ENCODE measurements at regions not wholly inside any gene's neighbourhood (a gene's known extent, or its start where the extent isn't known, plus 50 kb on each side); places are given as distances from the start of the nearest gene placed in this dataset.

DNA sequence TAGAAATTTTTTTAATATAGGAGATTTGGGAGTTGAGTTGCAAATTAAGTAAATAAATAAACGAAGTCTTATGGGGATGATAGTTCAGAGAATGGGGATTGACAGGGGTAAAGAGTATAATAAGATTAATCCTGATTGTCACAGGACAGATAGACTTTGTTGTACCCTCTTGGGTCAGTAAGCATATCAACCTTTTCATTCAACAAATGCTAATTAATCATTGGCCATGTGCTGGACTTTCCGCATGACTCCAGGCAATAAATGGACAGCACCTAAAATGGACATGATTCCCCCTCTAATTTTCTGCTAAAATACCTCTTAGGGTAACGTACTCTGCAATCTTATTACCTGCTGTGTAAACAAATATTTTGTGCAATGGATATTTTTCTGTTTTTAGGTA, 1331.1 kb upstream of the ADGRL3 start:
- H3K9me3 ChIP-seq (ENCODE audit: insufficient read depth, low read depth, low read length): no peaks in the 10 kb centered on the region
- no peaks in the 10 kb centered on the region for H3K36me3 ChIP-seq (ENCODE audit: insufficient read depth, low read length)
- no peaks in the 10 kb centered on the region for H3K27me3 ChIP-seq (ENCODE audit: insufficient read depth, low read length)
- no peak overlapping the region for H3K9ac ChIP-seq (ENCODE audit: low read depth, low read length)
- H3K27ac ChIP-seq (ENCODE audit: low read depth, low read length): no peak overlapping the region
- H3K4me1 ChIP-seq (ENCODE audit: insufficient read depth, low read length): no peaks in the 10 kb centered on the region; the same call in 1 of the 2 replicates
- WGBS: 98% methylated on average over 3 of the region's 3 CpGs
- H3K4me3 ChIP-seq (ENCODE audit: low read length): no peak overlapping the region

DNA sequence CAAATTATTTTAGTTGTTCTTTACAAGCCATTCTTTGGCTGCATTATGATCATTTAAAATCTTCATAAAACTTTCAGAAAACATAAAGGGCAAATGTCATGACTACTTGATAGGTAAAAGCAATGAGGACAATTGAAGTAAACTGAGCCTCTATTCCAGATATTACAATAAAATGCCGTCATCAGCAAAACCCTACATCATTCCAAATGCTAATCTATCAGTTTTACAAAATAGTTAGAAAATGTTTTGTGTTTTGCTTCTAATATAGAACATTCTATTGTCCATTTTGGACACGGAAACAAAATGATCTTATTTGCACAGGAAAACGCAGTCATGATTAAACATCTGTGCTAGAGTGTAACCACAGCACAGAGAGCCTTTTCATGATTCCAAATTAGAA, 1330.6 kb upstream of the ADGRL3 start:
- H3K9me3 ChIP-seq (ENCODE audit: insufficient read depth, low read depth, low read length): no peaks in the 10 kb centered on the region
- H3K9ac ChIP-seq (ENCODE audit: low read depth, low read length): no peak overlapping the region
- no peaks in the 10 kb centered on the region; the same call in 1 of the 2 replicates for H3K4me1 ChIP-seq (ENCODE audit: insufficient read depth, low read length)
- H3K27me3 ChIP-seq (ENCODE audit: insufficient read depth, low read length): no peaks in the 10 kb centered on the region
- H3K27ac ChIP-seq (ENCODE audit: low read depth, low read length): no peak overlapping the region
- 98% methylated on average over 2 of the region's 3 CpGs for WGBS
- no peaks in the 10 kb centered on the region for H3K36me3 ChIP-seq (ENCODE audit: insufficient read depth, low read length)
- no peak overlapping the region for H3K4me3 ChIP-seq (ENCODE audit: low read length)

DNA sequence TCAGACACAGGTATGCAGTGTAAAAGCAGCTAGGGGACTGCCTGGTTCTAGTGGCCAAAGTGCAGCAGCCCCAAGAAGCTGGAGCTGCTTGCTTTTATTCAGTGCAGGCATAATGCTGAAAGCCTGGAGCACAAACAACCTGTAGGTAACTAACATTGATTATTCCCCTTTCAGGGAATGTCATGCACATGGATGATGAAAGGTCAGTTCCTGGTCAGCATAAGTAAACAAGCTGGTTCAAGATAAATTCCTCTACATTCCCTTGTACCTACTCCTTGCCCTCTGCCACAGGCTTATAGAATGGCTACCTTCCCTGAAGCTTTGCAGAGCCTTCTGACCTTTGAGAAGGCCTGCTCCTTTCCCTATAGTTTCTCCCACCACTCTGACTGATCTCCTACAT, 1318.5 kb upstream of the ADGRL3 start:
- Histone ChIP-seq H3K27ac (ENCODE audit: low read depth, low read length) (no peak overlapping the region), H3K9ac (ENCODE audit: low read depth, low read length) (no peak overlapping the region), H3K4me3 (ENCODE audit: low read length) (no peak overlapping the region), H3K36me3 (ENCODE audit: insufficient read depth, low read length) (no peaks in the 10 kb centered on the region), H3K27me3 (ENCODE audit: insufficient read depth, low read length) (no peaks in the 10 kb centered on the region), H3K9me3 (ENCODE audit: insufficient read depth, low read depth, low read length) (no peaks in the 10 kb centered on the region), H3K4me1 (ENCODE audit: insufficient read depth, low read length) (no peaks in the 10 kb centered on the region)

DNA sequence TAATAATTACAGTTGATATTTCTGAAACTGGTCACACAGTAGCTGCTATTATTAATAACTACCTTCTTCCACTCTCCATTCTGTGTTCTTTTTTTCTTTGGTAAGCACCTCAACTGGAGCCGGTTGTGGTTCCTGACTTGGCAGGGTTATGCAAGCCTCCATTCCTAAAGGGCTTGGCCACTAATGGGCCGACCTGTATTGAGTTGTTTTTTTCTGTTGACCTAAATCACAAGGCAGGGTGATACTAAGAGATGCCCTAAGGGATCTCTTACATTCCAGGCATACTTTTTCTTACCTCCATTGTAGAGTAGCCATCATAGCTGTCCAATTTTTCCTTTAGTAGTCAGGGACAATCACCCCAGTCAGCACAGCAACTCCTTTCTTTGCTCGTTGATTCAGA, 1295.8 kb upstream of the ADGRL3 start:
- no peaks in the 10 kb centered on the region for H3K27me3 ChIP-seq (ENCODE audit: insufficient read depth, low read length)
- no peak overlapping the region for H3K9ac ChIP-seq (ENCODE audit: low read depth, low read length)
- H3K36me3 ChIP-seq (ENCODE audit: insufficient read depth, low read length): no peaks in the 10 kb centered on the region
- 75% methylated on average over 3 of the region's 3 CpGs for WGBS
- no peak overlapping the region for H3K27ac ChIP-seq (ENCODE audit: low read depth, low read length)
- H3K9me3 ChIP-seq (ENCODE audit: insufficient read depth, low read depth, low read length): no peaks in the 10 kb centered on the region
- H3K4me3 ChIP-seq (ENCODE audit: low read length): no peak overlapping the region
- 0 out of 2 replicates have a peak, but pooled peaks cover 5% of the 10 kb centered on the region for H3K4me1 ChIP-seq (ENCODE audit: insufficient read depth, low read length)

DNA sequence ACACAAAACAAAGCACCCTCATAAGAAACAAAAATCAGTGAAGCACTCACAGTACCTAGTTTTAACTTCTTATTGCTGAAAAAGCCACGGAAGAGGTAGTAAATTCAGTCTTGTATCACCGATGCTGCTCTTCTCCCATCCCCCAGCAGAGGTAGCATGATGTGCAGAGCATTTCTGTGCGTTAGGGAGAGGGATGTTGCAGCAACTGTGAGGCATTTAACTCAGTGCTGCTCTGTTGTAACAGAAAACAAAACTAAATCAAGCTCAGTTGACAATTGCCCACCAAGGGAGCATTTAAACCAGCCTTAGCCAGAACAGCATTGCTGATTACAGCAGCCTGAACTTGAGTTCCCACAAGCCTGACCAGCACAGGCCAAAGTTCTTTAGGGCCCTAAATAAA, 1279.7 kb upstream of the ADGRL3 start:
- 74% methylated on average over 3 of the region's 3 CpGs for WGBS
- H3K36me3 ChIP-seq (ENCODE audit: insufficient read depth, low read length): no peaks in the 10 kb centered on the region
- H3K4me1 ChIP-seq (ENCODE audit: insufficient read depth, low read length): peaks cover 8% of the 10 kb centered on the region; the same call in 1 of the 2 replicates
- H3K9me3 ChIP-seq (ENCODE audit: insufficient read depth, low read depth, low read length): no peaks in the 10 kb centered on the region
- no peak overlapping the region for H3K27ac ChIP-seq (ENCODE audit: low read depth, low read length)
- H3K9ac ChIP-seq (ENCODE audit: low read depth, low read length): no peak overlapping the region
- H3K4me3 ChIP-seq (ENCODE audit: low read length): no peak overlapping the region
- no peaks in the 10 kb centered on the region for H3K27me3 ChIP-seq (ENCODE audit: insufficient read depth, low read length)

DNA sequence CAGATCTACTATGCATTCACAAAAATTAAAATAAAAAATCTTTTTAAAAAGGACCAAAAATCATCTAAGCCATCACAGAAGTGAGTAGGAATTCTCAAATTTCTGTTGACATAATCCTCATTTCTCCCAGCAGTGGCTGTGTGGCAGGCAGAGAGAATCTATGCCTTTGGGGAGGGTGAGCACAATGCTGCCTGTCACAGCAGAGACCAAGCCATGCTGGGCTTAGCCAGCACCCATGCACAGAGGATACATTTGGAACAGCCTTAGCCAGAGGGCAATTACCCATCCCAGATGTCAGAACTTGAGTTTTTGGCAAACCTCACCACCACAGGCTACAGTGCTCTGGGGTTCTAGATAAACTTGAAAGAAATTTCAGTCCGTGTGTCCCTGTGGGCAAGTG, 1274.8 kb upstream of the ADGRL3 start:
- no peak overlapping the region for H3K27ac ChIP-seq (ENCODE audit: low read depth, low read length)

DNA sequence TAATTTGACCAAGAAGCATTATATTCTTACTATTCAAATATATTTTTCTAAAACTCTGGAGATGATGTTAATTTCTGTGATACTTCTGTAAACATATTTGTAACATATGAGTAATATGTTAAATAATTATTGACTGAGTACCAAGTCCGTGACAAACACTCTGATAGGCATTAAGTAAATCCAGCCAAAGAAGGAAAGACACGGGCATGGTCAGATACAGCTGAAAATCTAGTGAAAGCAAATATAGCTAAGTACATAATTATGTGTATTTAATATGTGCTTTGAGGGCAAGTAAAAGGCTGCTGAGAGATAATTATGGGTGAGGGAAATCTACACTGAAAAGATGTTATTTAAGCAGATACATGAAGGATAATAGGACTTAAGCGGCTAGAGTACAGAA, 1263.6 kb upstream of the ADGRL3 start:
- H3K27ac ChIP-seq (ENCODE audit: low read depth, low read length): no peak overlapping the region
- no peaks in the 10 kb centered on the region for H3K4me1 ChIP-seq (ENCODE audit: insufficient read depth, low read length)
- H3K27me3 ChIP-seq (ENCODE audit: insufficient read depth, low read length): no peaks in the 10 kb centered on the region
- 96% methylated on average over 3 of the region's 3 CpGs for WGBS
- H3K9ac ChIP-seq (ENCODE audit: low read depth, low read length): no peak overlapping the region
- no peaks in the 10 kb centered on the region for H3K9me3 ChIP-seq (ENCODE audit: insufficient read depth, low read depth, low read length)
- H3K4me3 ChIP-seq (ENCODE audit: low read length): no peak overlapping the region
- H3K36me3 ChIP-seq (ENCODE audit: insufficient read depth, low read length): no peaks in the 10 kb centered on the region

More for the DNA sequence above, 1274.8 kb upstream of the ADGRL3 start:
- WGBS: 97% methylated on average over 1 of the region's 1 CpG
- Histone ChIP-seq H3K4me1 (ENCODE audit: insufficient read depth, low read length) (peaks cover 6% of the 10 kb centered on the region; the same call in 1 of the 2 replicates), H3K9me3 (ENCODE audit: insufficient read depth, low read depth, low read length) (no peaks in the 10 kb centered on the region), H3K4me3 (ENCODE audit: low read length) (no peak overlapping the region), H3K36me3 (ENCODE audit: insufficient read depth, low read length) (no peaks in the 10 kb centered on the region), H3K27me3 (ENCODE audit: insufficient read depth, low read length) (no peaks in the 10 kb centered on the region), H3K9ac (ENCODE audit: low read depth, low read length) (no peak overlapping the region)

DNA sequence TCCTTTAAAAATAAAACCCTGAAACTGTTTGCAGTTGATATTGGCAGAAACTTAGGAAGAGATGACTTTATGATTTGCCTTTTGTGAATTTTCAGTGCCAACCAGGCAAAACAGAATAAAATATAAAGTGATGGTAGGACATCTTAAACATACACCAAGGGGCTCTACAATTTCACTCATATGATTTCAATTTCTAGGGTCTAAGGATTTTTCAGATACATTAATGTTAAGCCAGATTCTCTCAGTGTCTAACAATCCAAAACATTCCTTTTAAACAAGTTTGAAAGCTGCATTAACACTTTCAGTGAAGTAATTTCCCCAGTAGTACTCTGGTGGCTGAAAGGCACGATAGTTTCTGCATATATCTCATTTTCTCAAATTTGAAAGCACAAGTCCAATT, 1262.0 kb upstream of the ADGRL3 start:
- H3K4me3 ChIP-seq (ENCODE audit: low read length): no peak overlapping the region
- H3K36me3 ChIP-seq (ENCODE audit: insufficient read depth, low read length): no peaks in the 10 kb centered on the region
- no peaks in the 10 kb centered on the region for H3K27me3 ChIP-seq (ENCODE audit: insufficient read depth, low read length)
- no peak overlapping the region for H3K9ac ChIP-seq (ENCODE audit: low read depth, low read length)
- no peaks in the 10 kb centered on the region for H3K4me1 ChIP-seq (ENCODE audit: insufficient read depth, low read length)
- no peaks in the 10 kb centered on the region for H3K9me3 ChIP-seq (ENCODE audit: insufficient read depth, low read depth, low read length)
- H3K27ac ChIP-seq (ENCODE audit: low read depth, low read length): no peak overlapping the region
- 100% methylated on average over 1 of the region's 1 CpG for WGBS

DNA sequence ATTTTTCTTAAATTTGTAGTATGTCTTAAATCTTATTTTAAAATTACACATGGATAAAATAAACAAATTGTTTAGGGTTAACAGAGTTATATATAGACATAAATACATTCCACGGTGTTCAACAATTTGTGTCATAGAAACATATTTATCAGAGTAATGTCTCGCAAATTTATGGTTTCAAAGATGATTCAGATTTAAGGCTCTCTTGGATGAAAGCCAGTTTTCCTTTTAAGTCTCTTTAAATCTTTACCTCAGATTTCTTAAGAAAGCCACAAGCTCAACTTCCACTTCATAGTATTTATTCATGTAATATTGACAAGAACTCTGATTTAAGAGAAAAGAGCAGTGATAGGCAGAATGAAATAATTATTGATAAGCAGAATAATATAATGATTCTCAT, 1254.8 kb upstream of the ADGRL3 start:
- no peak overlapping the region for H3K27ac ChIP-seq (ENCODE audit: low read depth, low read length)
- H3K27me3 ChIP-seq (ENCODE audit: insufficient read depth, low read length): no peaks in the 10 kb centered on the region
- no peaks in the 10 kb centered on the region for H3K4me1 ChIP-seq (ENCODE audit: insufficient read depth, low read length)
- no peaks in the 10 kb centered on the region for H3K9me3 ChIP-seq (ENCODE audit: insufficient read depth, low read depth, low read length)
- H3K36me3 ChIP-seq (ENCODE audit: insufficient read depth, low read length): no peaks in the 10 kb centered on the region
- 100% methylated on average over 2 of the region's 2 CpGs for whole genome bisulfite sequencing
- H3K4me3 ChIP-seq (ENCODE audit: low read length): no peak overlapping the region
- H3K9ac ChIP-seq (ENCODE audit: low read depth, low read length): no peak overlapping the region

DNA sequence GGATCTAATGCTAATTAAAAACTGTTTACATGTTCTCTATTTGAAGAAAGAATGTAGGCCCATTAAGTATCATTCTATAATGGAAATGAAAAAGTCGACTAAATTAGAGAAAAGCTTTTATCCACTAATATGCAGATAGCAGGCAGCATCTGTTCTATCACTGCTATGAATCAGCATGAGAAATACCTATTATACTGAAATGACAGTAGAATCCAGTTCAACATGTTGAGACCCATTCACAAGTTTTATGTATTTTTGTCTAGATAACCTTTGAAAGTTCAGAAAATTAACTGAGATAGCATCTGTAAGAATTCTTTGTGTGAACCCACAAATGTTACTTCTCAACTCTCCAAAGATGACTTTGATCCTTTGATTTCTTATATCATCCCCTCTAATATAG, 1254.4 kb upstream of the ADGRL3 start:
- Histone ChIP-seq H3K4me3 (ENCODE audit: low read length) (no peak overlapping the region), H3K4me1 (ENCODE audit: insufficient read depth, low read length) (no peaks in the 10 kb centered on the region), H3K9ac (ENCODE audit: low read depth, low read length) (no peak overlapping the region), H3K27me3 (ENCODE audit: insufficient read depth, low read length) (no peaks in the 10 kb centered on the region), H3K9me3 (ENCODE audit: insufficient read depth, low read depth, low read length) (no peaks in the 10 kb centered on the region), H3K27ac (ENCODE audit: low read depth, low read length) (no peak overlapping the region), H3K36me3 (ENCODE audit: insufficient read depth, low read length) (no peaks in the 10 kb centered on the region)
- no CpG with 5 or more reads among the region's 1 CpG for WGBS

DNA sequence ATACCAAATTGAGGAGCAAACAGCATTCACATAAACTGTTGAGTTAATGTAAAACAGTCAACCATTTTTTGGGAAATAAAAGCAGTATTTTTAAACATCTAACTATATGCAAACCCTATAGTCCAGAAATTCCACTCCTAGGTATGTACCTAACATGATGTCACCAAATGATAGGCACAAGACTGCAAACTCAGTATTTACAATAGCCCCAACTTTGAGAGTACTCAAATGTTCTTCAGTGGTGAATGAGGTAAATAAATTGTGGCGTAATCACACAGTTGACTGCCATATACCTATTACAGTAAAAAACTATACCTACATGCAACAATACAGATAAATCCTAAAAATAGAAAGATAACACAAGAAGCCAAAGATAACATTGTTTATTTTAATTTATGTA, 1243.8 kb upstream of the ADGRL3 start:
- Histone ChIP-seq H3K4me3 (ENCODE audit: low read length) (no peak overlapping the region), H3K9me3 (ENCODE audit: insufficient read depth, low read depth, low read length) (no peaks in the 10 kb centered on the region), H3K36me3 (ENCODE audit: insufficient read depth, low read length) (no peaks in the 10 kb centered on the region), H3K27me3 (ENCODE audit: insufficient read depth, low read length) (no peaks in the 10 kb centered on the region), H3K27ac (ENCODE audit: low read depth, low read length) (no peak overlapping the region), H3K4me1 (ENCODE audit: insufficient read depth, low read length) (no peaks in the 10 kb centered on the region), H3K9ac (ENCODE audit: low read depth, low read length) (no peak overlapping the region)
- WGBS: no CpG with 5 or more reads among the region's 1 CpG

DNA sequence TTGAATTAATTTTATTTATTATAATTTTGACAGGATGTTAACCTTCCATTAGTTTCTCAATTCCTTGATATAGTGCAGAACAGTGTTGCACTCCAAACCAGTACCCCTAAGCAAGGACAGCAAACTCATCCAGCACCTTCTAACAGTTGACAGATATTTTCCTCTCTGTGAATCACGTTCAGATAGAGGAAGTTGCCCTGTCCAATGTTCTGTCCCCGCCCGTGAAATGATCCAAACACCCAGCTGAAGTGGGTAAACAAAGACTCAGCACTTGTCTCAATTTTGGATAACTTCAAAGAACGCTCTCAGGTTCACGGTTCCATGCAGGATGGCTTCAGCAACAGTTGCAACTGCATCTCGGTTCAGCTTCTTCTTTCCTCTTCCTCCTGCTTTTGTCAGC, 1240.0 kb upstream of the ADGRL3 start:
- Histone ChIP-seq H3K9ac (ENCODE audit: low read depth, low read length) (no peak overlapping the region), H3K9me3 (ENCODE audit: insufficient read depth, low read depth, low read length) (no peaks in the 10 kb centered on the region), H3K36me3 (ENCODE audit: insufficient read depth, low read length) (no peaks in the 10 kb centered on the region), H3K4me3 (ENCODE audit: low read length) (no peak overlapping the region), H3K27ac (ENCODE audit: low read depth, low read length) (no peak overlapping the region), H3K27me3 (ENCODE audit: insufficient read depth, low read length) (no peaks in the 10 kb centered on the region), H3K4me1 (ENCODE audit: insufficient read depth, low read length) (no peaks in the 10 kb centered on the region)
- WGBS: 91% methylated on average over 6 of the region's 6 CpGs

Data from HUES64 (cell line).